NCI-H526 treated with DMSO at 0.1 percent for 48 hours (cell line): ENCODE measurements at regions not wholly inside any gene's neighbourhood (a gene's known extent, or its start where the extent isn't known, plus 50 kb on each side); places are given as distances from the start of the nearest gene placed in this dataset.

Source experiments
- DNase-seq: peaks from one replicate; lab custom pipeline; 2025; lab: John Stamatoyannopoulos, UW

- DNase-seq: no peak
These were observed 556.1 kb downstream of the EFNB2 start for GRCh38 chr13:105979131-105980011.

- DNase-seq: no peak
These were observed 561.1 kb downstream of the EFNB2 start for GRCh38 chr13:105974380-105974779.

GRCh38 chr13:105972811-105973590 lies 562.5 kb downstream of the EFNB2 start:
- DNase-seq: no peak

- no peak for DNase-seq
These were observed 563.1 kb downstream of the EFNB2 start for GRCh38 chr13:105972306-105972721.

GRCh38 chr13:105971738-105972137 lies 563.7 kb downstream of the EFNB2 start:
- peak; percentile 46 for DNase-seq

- no peak for DNase-seq
These were observed 564.1 kb downstream of the EFNB2 start for GRCh38 chr13:105971312-105971711.

GRCh38 chr13:105969761-105970160 lies 565.7 kb downstream of the EFNB2 start:
- DNase-seq: peak; percentile 76

- DNase-seq: no peak
These were observed 569.6 kb downstream of the EFNB2 start for GRCh38 chr13:105965910-105966309.

- no peak for DNase-seq
These were observed 573.4 kb downstream of the EFNB2 start for GRCh38 chr13:105962080-105962479.

- DNase-seq: peak; percentile 68
These were observed 574.0 kb downstream of the EFNB2 start for GRCh38 chr13:105961438-105961837.

GRCh38 chr13:105960326-105960725 lies 575.1 kb downstream of the EFNB2 start:
- DNase-seq: no peak

- DNase-seq: no peak
These were observed 575.6 kb downstream of the EFNB2 start for GRCh38 chr13:105959876-105960275.

GRCh38 chr13:105957769-105958438 lies 577.6 kb downstream of the EFNB2 start:
- DNase-seq: no peak

GRCh38 chr13:105956921-105957320 lies 578.5 kb downstream of the EFNB2 start:
- no peak for DNase-seq

- DNase-seq: no peak
These were observed 582.5 kb downstream of the EFNB2 start for GRCh38 chr13:105952973-105953290.

GRCh38 chr13:105952233-105952972 lies 583.1 kb downstream of the EFNB2 start:
- DNase-seq: no peak

- DNase-seq: no peak
These were observed 587.3 kb downstream of the EFNB2 start for GRCh38 chr13:105948143-105948542.

- DNase-seq: no peak
These were observed 594.6 kb downstream of the EFNB2 start for GRCh38 chr13:105940882-105941281.

GRCh38 chr13:105937451-105937850 lies 598.0 kb downstream of the EFNB2 start:
- DNase-seq: no peak

GRCh38 chr13:105936816-105937215 lies 598.6 kb downstream of the EFNB2 start:
- DNase-seq: no peak

- DNase-seq: no peak
These were observed 606.0 kb downstream of the EFNB2 start for GRCh38 chr13:105929505-105929904.

- DNase-seq: no peak
These were observed 606.6 kb downstream of the EFNB2 start for GRCh38 chr13:105928901-105929300.
